Posterior cingulate gyrus (tissue), 11 donors: ENCODE measurements at regions not wholly inside any gene's neighbourhood (a gene's known extent, or its start where the extent isn't known, plus 50 kb on each side); places are given as distances from the start of the nearest gene placed in this dataset.
"Not testable (repeated sequence)": the region's sequence is repeated elsewhere in the genome, so short reads cannot be mapped to it uniquely, and the experiment has no call there.

Experiments
- DNase-seq, 10 donors: peaks; one replicate each; pipeline versions ENCODE4 v3.0.0 to v3.0.0-alpha.2; 2020 to 2021; ENCODE audit warnings: mixed read lengths in 3 of 10
- intact Hi-C: fragments of 100-400 bp; cut with DNase I; formaldehyde crosslinking; loops from one replicate; pipeline ENCODE4 v1.15.1; 2023

DNA sequence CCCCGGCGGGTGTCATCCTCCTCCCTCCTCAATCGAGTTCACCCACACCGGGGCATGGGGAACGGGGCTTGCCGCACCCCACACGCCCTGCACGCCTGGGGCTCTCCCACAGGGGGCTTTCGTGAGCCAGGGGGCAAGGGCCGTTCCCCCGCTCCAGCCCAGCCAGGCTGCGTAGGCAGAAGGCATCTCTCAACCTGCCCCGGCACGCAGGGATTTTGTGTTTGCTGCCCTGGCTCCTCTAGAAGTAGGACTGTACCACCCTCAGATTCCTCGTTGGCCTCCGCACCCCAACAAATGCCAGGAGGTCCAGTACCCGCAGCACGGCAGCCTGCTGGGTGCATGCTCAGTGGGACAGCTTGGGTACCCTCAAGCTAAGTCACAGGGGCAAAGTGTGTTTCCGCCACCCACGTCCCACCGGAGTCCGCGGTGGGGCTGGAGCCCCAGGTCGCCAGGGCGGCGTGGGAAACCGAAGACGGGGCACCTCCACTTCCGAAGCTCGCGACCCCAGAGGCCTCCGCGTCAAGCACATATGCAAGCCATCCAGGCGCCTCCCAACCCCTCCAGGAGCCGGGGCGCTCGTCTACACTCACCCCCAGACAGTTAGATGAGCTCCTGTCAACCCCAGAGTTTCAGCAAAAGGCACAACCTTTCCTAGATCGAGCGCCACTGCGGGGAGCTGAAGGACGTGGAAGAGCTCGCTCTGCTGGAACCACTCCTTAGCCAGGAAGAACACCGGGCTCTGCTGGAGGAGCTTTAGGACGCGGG is 1495.7 kb upstream of the DEFB115 start:
- intact Hi-C loops, result not testable (repeated sequence)
- peak in 1 of 10 donors; percentile 81 for DNase-seq

DNA sequence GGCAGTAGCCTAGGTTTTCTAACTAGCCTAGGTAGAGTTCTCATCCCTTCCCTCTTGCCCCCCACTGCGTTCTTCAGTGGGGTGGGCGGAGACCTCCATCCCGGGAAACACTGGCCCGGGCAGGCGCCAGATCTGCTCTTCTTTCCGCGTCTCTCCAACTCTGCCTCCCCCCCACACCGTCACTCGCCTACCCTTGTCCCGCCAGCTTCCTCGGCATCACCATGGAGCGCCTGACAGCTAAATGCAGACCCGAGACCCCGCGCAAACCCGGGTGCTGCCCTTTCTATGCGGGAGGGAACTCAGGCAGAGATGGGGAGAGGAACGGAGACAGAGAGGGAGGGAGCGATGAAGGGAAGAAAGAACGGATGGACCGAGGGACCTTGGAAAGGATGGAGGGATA is 1494.8 kb upstream of the DEFB115 start:
- intact Hi-C loops, result no loop called here
- DNase-seq, result peak in 1 of 10 donors; percentile 78

DNA sequence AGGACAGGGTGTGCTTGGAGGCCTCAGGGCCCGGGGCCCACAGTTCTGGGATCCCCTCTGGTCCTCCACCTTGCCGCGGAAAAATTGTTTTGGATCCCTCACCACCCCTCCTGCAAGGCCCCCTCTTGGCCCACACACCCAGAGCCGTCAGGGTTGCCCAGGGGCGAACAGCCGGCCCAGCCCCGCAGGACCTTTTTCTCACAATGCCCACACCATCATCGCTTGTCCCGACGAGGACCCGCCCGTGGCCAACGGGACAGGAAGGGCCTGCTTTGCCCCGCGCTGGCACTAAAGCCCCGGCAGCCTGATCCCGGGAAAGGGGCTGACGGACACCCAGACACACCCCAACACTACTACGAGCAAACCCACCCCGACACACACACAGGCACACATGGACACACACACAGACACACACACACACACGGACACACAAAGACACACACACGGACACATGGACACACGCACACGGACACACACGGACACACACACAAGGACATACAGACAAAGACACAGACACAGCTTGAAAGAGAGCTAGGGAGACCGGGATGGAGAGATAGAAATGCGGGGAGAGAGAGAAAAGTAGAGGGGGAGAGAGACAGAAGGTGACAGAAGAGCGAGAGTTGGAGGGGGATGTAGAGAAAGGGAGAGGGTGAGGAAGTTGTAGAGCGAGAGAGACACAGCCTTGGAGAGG is 1493.5 kb upstream of the DEFB115 start:
- intact Hi-C loops, result no loop called here
- DNase-seq, result peak in 1 of 10 donors; percentile 54

DNA sequence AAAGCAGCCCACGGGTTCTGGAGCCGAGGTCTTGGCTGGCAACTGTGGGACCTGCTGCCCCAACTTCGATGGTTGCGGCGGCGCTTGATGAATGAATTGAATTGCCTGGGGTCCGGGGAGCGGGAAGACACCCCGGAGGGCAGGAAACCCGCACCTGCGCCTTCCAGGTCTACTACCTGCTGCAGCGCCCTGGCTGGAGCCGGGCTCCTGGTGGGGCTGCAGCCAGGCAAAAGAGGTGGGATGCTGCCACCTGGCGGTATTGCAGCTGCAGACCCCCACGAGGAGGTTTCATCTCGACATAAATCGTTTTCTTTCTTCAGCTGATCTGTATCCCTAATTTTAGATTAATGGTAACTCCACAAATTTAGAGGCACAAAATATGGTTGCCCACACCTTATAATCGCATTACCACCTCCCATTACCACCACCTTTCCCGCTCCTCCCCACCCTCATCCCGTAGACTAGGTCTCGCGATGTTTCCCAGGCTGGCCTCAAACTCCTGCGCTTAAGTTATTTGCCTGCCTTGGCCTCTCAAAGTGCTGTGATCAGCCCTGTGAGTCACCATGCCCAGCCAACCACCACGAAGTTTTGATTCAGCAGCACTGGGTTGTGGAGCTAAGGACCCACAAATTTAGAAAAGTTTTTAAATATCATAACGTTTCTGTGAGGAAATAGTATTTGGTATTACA is 1492.4 kb upstream of the DEFB115 start:
- DNase-seq, result peak in 2 of 10 donors; percentile 58 to 67
- intact Hi-C loops, result not testable (repeated sequence)

DNA sequence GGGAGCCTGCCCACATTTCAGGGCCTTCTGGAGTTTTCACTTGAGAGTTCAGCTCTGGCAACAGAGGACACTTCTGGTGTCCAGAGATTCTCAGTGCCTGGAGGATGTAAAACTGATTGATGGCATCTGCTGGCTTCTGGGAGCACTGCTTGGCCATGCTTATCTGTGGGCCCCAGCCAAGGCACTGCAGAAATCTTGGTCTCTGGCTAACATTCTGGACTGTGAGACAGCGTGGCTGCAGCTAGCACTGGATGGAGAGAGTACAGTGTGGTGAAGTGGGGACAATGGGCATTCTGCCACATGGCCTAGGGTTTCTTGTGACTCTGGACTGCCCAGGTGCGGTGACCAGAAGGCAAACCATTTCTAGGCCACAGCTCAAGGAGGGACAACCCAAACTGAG is 1479.4 kb upstream of the DEFB115 start:
- intact Hi-C loops, DNase-seq: not testable (repeated sequence)

DNA sequence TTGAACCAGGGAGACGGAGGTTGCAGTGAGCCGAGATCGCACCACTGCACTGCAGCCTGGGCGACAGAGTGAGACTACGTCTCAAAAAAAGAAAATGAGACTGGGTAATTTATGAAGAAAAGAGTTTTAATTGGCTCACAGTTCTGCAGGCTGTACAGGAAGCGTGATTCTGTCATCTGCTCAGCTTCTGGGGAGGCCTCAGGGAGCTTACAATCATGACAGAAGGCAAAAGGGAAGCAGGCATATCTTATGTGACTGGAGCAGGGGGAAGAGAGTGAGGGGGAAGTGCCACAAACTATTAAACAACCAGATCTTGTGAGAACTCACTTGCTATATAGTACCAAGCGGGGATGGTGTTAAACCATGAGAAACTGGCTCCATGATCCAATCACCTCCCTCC is 1476.2 kb upstream of the DEFB115 start:
- intact Hi-C loops, DNase-seq: not testable (repeated sequence)

DNA sequence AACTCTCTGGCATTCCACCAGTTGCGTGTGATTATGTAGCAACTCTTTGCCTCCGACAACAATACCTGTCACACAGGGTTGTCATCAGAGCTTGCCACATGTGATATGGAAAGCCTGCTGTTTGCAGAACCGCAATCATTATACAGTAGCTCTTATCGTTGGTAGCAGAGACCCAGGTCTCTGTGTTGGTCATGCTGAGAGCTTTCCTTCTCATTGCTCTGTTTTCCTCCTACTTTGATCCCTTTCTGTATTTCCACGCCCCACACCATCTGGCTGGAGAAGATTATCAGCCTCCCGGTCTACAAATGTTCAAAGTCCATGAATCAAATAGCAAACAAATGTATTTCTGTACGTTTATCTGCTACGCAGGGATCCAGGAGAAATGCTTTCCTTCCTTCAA is 1475.6 kb upstream of the DEFB115 start:
- intact Hi-C loops, DNase-seq: not testable (repeated sequence)

DNA sequence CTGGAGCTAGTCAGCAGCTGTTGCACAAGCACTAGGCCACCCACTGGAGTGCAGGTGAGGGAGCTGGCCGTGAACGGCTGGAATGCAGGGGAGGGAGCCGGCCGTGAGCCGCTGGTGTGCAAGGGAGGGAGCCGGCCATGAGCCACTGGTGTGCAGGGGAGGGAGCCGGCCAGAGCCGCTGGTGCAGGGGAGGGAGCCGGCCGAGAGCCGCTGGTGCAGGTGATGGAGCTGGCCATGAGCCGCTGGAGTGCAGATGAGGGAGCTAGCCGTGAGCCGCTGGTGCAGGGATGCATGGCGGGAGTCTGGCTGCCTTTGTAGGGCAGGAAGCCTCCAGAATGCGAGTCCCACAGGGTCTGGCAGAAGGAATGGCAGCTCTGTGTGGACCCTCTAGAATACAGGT is 1470.0 kb upstream of the DEFB115 start:
- intact Hi-C loops, result not testable (repeated sequence)
- peak in 1 of 10 donors; percentile 59 for DNase-seq

DNA sequence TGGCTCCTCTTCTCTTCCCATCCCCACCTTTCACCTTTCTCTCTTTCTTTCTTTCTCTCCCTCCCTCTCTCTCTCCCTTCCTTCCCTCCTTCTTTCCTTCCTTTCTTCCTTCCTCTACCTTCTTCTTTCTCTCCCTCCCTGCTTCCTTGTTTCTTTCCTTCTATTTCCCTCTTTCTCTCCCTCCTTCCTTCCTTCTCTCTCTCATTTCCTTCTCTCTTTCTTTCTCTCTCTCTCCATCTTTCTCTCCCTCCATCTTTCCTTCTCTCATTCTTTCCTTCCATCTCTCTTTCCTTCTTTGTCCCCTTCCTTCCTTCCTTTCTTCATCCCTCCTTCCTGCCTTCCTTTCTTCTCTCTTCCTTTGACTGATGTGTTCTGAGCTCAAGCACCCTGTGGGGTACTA is 1467.0 kb upstream of the DEFB115 start:
- no peak for DNase-seq
- intact Hi-C loops, result no loop called here

DNA sequence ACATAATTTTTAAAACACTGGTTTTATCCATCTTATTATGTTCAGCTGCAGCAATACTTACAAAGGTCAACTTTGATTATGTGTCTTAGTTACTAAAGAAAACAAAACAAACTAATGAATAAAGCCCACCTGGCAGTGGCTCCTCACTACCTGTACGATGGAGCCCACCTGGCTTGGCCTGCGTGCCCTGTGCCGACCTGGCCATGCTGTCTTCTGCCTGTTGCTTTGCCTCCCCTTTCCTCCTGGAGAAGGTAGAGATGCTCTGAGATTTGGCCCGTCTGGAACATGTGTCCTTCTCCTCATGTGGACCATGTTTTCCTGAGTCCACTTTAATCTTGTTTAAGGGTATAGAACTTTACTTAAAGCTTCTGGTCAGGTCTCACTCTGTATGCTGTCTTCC is 1426.0 kb upstream of the DEFB115 start:
- intact Hi-C loops, result not testable (repeated sequence)
- peak in 1 of 10 donors; percentile 51 for DNase-seq

DNA sequence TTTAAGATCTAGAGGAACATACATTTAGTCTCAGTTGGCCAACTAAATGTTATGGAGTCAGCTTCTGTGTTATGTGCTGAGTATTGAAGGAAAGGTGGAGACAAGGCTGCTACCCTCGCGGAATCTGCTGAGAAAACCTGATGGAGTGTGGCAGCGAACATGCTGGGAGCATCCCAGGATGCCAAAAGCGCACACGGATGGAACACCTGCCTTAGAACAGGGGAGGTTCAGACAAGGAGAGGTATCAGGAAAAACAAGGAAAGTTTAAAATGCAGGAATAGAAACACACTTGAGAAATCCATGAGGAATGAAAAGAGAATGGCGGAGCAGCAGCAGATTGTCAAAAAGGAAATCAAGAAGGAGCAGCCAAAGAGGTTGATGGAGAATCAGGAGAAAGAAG is 1389.5 kb upstream of the DEFB115 start:
- intact Hi-C loops, result not testable (repeated sequence)
- DNase-seq, result peak in 1 of 10 donors; percentile 17

DNA sequence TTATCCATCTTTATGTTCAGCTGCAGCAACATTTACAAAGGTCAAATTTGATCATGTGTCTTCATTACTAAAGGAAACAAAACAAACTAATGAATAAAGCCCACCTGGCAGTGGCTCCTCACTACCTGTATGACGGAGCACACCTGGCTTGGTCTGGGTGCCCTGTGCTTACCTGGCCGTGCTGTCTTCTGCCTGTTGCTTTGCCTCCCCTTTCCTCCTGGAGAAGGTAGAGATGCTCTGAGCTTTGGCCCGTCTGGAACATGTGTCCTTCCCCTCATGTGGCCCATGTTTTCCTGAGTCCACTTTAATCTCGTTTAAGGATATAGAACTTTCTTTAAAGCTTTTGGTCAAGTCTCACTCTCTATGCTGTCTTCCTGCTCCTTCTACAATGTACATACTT is 1388.8 kb upstream of the DEFB115 start:
- intact Hi-C loops, result not testable (repeated sequence)
- peak in 1 of 10 donors; percentile 35 for DNase-seq

DNA sequence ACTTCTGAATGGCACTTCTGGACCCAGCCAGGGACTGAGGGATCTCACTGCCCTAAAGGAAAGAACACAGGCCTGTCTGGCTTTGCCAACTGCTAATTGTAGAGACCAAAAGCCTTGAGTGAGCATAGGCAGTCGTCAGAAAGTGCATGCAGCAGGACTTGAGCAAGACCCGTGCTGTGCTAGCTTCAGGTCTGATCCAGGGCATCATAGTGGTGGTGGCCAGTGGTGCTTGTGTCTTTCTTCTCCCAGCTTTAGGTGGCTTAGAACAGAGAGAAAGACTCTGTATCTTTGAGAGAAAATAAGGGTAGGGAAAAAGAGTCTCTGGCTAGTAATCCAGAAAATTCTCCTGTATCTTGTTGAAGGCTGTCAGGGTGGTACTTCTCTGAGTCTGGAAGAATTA is 1385.6 kb upstream of the DEFB115 start:
- intact Hi-C loops, result not testable (repeated sequence)
- DNase-seq, result peak in 2 of 10 donors; percentile 63 to 76

DNA sequence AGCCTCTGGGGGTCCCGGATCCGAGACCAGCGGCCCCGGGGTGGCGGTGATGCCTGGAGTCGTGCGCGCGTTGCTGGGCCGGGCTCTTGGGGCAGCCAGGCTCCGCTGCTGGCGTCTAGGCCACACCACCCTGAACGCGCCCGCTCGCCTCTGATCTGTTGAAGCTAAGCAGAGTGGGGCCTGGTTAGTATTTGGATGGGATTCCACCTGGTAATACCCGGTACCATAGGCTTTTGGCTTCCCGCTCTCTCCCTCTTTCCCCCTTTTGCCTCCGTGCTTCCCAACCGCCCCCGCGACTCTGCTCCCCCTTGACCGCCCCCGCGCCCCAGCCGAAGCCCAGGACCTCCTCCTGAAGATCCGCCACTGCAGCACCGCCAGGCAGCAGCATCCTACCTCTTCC is 1383.5 kb upstream of the DEFB115 start:
- intact Hi-C loops, result no loop called here
- DNase-seq, result peak in 7 of 10 donors; percentile 27 to 93 (median 57)

DNA sequence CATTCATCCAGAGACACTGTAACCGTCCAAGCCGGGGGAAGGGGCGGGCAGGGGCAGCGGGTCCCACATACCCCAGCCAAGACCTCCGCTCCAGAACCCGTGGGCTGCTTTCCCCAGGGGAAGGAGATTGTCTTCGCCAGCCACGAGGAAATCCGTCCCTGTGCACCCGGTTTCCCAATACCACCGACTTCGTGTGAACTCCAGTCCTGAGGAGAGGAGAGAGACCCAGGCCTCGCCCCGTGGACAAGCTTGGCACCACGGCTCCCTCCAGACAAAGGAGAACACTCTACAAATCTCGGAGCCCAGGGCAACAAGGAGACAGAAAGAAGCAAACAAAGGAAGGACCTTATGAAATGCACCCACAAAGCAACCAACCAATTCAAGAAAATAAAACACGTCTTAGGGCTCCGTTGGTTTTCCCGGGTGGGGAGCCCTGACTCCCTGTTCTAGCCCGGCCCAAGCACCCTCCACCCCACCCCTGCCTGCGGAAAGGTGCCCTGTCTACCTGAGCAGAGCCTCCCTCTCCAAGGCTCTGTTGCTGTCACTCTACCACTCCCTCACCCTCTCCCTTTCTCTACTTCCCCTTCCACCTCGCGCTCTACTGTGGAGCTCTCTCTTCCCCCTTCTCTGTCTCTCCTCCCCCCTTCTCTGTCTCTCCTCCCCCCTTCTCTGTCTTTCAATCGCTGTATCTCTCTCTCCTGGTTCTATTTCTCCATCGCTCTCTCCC is 1382.8 kb upstream of the DEFB115 start:
- intact Hi-C loops, result no loop called here

DNA sequence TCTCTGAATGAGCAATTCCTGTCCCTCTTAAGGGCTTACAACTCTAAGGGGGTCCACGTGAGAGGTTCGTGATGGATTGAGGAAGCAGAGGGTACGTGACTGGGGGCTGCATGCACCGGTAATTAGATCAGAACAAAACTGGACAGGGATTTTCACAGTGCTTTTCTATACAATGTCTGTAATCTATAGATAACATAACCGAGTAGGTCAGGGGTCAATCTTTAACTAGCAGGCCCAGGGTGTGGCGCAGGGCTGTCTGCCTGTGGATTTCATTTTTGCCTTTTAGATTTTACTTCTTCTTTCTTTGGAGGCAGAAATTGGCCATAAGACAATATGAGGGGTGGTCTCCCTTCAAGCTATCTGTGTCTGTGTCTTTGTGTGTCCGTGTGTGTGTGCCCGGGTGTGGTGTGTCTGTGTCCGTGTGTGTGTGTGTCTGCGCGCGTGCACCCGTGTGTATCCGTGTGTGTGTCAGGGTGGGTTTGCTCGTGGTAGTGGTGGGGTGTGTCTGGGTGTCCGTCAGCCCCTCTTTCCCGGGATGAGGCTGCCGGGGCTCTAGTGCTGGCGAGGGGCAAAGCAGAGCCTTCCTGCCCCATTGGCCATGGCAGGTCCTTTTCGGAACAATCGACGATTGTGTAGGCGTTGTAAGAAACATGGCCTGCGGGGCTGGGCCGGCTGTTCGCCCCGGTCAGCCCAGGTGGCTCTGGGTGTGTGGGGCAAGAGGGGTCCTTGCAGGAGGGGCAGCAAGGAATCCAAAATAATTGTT is 1382.0 kb upstream of the DEFB115 start:
- intact Hi-C loops, result not testable (repeated sequence)
- DNase-seq, result peak in 3 of 10 donors; percentile 9 to 86 (median 81)

More for the DNA sequence above, 1382.8 kb upstream of the DEFB115 start:
- peak in 2 of 10 donors; percentile 65 to 71 for DNase-seq

DNA sequence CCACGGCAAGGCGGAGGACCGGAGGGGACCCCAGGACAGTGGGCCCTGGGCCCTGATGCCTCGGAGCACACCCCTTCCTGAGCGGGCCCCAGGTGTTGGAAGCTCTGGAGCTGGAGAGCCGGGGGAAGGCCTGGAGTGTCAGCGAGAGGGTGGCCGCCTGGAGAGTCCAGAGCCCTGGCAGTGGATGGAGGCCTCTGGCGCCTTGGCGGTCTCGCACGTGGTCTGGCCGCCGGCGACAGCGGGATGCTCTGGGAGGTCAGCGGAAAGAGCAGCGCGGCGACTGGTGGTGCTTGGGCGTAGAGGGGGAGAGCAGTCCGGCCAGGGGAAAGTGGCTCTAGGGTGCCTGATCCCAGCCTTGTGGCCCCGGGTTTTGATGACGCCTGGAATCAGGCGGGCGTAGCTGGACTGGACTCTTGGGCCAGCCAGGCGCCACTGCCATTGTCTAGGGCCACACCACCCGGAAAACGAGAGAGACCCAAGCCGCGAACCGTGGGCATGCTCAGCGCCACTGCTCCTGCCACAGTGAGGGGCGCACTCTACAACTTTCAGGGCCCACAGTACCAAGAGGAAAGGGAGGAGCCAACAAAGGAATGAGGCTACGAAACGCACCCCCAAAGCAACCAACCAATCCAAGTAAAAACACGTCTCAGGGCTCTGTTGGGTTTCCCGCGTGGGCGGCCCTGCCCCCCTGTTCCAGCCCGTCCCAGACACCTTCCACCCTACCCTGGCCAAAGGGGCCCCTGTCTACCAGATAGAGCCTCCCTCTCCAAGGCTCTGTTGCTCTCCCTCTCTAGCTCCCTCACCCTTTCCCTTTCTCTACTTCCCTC is 1381.2 kb upstream of the DEFB115 start:
- intact Hi-C loops, result not testable (repeated sequence)
- DNase-seq, result peak in 5 of 10 donors; percentile 8 to 85 (median 68)

DNA sequence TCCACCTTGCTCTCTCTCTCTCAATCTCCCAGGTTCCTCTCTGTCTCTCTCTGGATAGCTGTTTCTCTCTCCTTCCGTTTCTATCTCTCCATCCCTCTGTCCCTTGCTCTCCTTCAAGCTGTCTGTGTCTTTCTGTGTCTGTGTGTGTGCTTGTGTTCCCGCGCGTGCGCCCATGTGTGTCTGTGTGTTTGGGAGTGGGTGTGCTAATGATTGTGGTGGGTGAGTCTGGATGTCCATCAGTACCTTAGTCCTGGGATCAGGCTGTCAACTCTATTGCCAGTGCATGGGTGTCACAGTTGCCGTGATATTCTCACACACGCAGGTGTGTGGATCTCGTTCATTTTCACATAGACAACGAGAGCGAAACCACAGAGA is 1380.6 kb upstream of the DEFB115 start:
- intact Hi-C loops, result no loop called here
- DNase-seq, result peak in 3 of 10 donors; percentile 7 to 83 (median 77)
